Activated CD4-positive, alpha-beta T cell treated with anti-CD3 and anti-CD28 coated beads, Interleukin-2, amount 50 U/mL, for 4 hours (primary cell): ENCODE measurements at regions not wholly inside any gene's neighbourhood (a gene's known extent, or its start where the extent isn't known, plus 50 kb on each side); places are given as distances from the start of the nearest gene placed in this dataset.
"Not testable (repeated sequence)": the region's sequence is repeated elsewhere in the genome, so short reads cannot be mapped to it uniquely, and the experiment has no call there.

Experiments
- DNase-seq, 2 experiments: peaks; one replicate each; pipeline ENCODE4 v3.0.0-alpha.2; 2020

DNA sequence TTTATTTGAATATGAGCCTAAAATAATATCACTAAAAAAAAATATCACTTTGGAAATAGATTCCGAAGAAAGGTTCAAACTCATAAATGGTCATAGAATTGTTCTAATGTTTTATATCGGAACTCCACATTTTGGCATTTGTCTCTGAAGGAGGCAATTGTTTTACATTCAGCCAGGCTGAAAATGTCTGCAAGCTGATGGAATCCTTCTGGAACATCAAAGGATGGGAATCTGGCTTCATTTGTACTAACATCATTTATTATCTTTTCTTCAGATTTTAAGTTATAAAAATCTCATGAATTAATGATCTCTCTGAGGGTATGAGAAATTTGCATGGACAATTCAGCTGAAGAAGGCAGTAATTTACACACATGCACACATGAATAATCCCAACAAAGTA lies 251.4 kb upstream of the RGMA start:
- no peak for DNase-seq

DNA sequence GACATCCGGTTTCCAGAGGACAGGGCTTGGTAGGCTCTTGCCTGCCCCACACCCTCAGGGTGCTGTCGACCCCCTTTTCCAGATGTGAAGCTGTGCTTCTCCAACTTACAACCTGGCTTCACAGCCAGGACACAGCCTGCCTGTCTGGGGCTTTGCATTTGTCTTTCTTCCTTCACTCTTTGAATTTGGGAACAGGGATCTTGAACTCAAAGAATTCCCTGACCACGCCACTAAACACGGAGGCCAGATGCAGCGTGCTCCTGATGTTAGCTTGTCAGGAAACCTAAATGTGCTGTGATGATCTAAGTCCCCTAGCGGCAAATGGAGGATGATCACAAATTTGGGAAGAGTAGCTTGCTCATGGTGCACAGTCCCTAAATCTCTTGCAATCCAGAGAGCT lies 244.8 kb upstream of the RGMA start:
- no peak for DNase-seq

DNA sequence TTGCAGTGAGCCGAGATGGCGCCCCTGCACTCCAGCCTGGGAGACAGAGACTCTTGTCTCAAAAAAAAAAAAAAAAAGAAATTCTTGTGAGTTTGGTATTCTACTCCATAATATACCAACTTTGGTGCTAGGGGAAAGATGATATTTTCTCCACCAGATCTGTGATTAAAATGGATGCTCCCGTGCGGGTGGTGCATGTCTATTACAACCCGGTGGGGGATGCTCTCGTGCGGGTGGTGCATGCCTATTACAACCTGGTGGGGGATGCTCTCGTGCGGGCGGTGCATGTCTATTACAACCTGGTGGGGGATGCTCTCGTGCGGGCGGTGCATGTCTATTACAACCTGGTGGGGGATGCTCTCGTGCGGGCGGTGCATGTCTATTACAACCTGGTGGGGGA lies 244.1 kb upstream of the RGMA start:
- DNase-seq: not testable (repeated sequence)

DNA sequence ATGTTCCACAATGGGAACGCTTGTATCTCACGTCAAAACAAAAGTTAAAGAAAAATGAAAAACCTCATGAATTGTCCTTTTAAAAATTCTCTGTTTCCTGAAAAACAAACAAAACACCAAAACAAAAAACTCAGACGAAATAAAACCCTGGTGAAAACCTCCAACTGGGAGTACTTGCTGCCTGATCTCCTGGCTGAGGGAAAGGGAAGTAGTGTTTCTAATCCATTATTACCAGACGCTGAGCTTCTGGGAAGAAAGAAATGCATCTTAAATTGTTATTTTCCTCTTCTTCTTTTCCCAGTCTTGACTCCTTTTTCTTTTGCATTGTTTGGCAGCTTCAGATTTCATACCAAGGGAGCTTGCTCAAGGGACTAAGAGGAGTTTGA lies 243.2 kb upstream of the RGMA start:
- DNase-seq: no peak

DNA sequence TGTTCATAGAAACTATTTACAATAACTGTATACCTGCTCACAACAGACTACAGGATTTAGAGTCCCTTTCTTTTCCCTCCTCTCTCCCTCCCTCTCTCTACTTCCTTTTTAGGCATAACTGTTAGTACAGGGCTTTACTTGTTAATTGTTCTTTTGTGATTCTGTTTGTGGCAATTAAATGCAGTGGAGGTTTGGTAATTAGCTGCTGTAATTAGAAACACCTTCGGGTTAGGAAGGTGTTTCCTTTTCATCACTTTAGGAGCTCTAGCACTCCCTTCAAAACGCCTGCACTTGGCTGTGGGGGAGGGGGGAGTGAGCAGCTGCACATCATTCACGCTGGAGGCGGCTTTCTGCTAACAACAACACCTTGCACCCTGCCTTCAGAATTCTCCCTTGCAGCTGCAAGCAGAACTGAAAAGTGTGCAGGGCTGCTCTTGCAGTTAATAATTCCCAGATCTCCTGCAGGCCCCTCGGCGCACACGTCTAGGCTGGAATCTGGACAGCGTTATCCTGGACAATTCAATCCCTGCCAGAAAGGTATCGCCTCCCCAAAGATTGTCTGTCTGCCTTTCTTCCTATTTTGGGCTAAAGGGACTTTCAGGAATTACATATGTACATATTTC lies 242.6 kb upstream of the RGMA start:
- DNase-seq: no peak

DNA sequence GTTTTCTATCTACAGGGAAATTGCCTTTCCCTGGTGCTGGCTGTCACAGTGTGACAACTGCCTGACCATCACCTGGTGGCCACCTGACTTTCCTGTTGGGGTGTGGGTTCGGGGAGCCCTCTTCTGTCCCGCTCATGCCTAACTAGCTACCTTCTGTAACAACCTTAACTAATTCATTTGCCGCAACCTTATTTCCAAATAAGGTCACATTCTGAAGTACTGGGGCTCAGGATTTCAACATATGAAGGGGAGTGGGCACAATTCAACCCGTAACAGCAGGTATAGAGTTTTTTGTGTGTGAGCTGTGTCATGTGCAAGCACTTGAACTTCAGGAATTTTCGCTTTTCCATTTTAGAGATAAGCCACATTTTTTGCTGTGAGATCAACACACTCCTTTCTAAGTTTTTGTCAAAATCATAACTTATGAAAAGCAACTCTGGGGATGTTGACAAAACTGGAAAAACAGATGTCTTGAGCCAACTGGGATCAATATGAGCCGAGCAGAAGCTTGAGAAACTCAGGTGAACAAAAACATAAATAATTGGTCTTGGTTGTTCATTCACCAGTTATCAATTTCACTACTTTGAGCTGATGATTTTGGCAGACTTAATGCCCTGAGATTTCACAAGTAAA lies 242.0 kb upstream of the RGMA start:
- DNase-seq: no peak

DNA sequence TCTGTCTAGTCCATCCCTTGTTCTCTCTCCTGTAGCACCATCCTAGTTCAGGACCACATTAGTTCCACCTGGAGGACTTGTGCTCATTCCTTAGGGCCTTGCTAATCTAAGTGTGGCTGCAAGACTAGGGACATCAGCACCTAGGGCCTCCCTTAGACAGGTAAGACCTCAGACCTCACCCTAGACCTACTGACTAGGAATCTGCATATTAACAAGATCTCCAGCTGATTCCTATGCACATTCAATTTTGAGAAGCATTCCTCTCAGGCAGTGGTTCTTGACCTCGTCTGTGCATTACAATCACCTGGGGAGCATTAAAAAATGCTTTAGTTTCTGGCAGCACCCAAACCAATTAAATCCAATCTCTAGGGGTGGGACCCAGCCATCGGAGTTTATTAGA lies 238.4 kb upstream of the RGMA start:
- DNase-seq: no peak

DNA sequence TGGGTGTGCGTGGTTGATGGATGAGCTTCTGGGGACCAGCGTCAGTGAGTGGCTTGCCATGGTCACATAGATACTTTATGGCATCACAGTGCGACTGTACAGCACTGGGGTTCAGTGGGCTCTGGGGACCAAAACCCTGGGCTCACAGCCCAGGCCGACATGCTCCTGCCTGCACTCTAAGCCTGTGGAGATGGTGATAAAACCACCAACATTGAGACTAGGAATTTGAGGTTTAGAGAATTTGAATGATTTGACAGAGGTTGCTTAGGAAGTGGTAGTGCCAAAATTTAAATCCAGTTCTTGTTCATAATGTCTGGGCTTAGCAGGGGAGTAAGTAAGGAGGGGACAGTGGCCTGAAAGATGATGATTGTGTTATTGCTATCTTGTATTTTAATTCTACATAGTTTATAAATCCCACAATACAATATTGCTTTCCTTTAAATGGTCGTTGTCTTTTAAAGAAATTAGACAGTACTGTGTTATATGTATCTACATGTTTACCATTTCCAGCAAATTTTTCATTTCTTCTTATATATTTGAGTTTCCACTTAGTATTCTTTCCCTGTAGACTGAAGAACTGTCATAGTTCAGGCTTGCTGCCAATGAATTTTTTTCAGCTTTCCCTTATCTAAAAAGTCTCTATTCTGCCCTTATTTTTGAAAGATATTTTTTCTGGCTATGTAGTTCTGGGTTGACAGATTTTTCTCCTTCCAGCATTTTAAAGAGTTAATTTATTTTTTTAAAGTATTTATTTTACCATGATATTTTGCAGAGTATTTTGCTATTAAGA lies 235.4 kb upstream of the RGMA start:
- no peak for DNase-seq

DNA sequence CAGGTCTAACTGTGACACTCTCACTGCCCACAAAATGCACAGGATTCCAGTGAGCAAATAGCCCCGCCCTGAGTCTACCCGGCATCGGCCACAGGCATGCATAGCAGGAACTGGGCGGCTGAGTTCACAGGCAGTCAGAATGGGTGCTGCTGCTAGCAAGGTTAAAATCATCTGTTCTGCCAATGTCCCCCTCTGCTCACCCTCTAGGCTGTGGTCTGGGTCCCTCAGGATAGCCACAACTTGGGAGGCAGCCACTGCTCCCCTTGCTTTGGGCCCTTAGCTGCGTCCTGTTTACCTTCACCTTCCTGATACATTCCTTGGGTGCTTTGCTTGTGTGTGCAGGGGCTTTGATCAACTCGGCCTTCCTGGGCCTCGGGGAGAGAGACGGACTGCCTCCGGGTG lies 232.9 kb upstream of the RGMA start:
- DNase-seq: no peak

DNA sequence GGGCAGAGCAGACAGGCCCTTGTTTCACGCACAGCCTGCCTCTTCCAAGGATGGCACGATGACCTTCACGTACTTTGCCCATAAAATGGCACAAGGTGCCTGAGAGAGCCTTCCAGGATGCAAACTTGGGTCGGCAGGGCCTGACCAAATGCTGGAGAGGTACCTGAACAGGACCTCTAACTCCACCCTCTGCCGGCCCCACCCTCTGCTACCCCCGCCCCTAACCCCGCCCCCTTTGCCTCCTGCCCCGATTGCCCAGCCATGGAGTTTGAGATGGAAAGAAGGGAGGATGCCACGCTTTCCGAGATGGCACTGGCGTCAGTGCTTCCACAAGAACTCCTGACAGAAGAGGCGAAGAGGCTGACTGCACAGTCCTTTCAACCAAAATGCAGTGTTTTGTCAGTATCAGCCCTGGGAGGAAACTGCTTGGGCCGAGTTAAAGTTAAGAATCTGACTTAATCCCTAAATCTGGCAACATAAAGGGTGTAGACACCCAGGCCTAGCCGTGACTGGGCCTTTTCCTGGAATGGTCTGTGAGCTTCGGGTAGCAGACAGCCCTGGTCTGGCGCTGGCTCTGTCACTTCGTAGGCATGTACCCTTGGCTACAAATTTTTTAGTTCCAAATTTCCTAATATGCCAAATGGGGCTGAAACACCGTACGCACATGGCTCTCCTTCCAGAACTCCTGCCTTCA lies 230.3 kb upstream of the RGMA start:
- DNase-seq: no peak

DNA sequence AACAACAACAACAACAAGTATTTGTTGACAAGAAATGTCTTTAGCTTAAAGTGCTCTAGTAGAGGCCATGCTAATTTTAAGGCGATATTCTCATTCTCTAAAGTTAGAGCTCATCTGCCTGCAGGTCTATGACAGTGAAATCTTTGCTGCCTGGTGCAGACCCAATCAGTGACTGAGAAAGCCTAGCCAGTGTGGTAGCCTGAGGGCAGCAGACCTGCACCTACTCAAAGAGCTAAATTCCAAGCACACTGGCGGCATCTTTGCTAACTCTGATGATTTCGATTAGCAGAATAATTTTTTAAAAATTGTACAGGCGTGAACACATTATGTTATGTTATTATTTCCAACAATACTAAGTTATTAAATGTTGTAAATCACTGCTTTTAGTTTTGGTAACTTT lies 228.8 kb upstream of the RGMA start:
- DNase-seq: no peak

DNA sequence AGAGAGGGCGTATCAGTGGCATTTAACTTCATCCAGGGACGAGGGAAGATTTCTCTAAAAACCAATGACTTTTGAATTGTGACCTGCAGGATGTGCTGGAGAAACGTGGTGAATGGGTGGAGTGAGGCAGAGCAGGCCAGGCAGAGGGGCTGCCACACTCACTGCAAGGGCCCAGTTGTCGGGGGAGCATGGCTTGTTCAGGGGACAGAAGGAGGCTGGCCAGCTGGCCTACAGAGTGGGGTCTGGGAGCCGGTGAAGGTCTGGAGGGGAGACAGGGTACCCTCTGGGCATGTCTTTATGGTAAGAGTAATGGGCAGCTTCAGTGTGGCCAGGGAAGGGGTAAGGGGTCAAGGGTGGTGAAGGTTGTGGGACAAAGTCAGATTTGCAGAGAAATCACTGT lies 225.2 kb upstream of the RGMA start:
- DNase-seq: no peak

DNA sequence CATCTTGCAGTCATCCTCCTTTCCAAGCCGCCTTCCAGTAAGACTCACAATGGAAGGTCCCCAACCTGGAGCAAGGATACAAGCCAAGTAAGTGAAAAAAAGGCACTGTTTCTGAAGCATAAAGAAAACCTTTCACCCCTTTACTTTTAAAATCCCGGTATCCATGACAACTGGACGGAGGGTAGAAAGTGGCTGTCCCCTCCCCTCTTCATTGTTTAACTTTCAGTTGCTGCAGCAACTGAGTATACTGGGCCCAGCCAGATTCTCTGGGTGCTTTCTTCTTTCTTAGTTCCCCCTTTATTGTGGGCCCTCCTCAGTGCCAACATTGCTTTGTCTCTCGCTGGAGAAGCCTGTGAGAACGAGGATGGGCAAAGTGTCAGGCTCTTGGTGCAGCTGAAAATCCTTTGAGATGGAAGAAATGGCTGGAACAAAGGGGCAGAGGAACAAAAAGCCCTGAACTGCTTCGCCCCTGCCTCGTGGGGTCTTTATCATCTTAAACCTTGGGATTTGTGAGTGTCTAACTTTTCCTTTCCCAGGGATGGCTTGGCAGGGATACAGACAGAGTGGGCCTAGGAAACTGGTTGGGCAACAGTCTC lies 224.0 kb upstream of the RGMA start:
- no peak for DNase-seq

DNA sequence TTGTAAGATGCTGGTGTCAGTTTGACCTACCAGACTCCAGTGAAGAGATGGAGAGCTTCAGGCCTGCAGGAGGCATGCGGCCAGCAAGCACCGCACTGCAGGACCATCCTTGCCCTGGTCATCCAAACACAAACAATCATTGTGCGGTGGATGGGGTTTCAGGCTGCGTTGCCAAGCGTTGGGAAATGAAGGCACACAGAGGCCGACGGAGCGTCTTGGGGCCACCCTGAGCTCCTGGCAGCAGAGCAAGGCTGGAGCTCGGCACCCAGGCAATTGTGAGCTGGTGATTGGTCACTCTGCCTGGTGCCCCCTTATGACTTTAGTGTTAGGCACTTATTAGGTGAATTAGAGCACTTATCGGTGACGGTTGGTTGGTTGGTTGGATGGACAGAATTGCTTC lies 222.6 kb upstream of the RGMA start:
- no peak for DNase-seq

DNA sequence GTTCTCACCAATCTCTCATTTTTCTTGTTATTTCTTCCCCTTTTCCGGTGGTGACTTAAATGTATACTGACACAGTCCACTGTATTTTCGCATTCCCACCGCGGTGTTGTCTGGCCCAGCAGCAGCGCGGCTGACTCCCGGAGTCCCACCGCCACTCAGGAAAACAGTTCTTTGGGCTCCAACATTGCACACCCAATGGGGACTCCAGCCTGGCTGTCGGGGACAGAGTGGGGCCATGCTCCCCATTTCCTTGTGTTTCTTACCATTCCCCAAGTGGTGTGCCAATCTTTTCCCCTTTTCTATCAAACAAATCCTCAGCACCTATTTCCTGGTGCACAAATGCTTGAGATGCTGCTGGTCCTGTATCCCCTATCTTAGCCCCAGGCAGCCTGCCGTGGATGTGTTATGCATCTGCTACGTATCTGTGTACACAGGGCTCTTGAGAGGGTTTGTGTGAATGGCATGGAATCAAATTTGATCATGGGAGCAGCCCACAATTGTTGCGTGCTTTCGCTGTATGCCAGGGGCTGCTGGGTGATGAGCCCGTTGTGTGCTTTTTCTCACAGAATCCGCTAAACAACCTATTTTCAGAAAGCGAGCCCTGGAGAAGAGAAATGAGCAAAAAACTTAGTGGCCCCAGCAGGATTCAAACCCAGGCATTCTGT lies 219.1 kb upstream of the RGMA start:
- DNase-seq: no peak

DNA sequence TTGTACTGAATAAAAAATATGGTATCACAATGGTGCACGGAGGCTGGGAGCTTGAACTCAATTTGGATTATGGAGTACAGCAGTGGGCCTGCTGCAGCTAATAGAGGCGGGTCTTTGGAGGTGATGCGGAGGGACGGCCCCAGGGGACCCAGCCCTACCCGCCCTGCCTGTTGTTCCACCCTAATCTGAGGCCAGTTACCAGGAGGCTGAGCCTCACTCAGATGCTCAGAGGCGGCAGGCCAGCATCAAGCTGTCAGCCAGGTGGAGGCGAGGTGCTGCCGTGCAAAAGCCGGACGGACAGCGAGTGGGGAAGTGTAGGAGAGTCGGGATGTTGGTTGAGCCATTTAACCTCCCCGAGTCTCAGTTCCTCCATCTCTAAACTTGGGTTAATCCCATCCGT lies 218.5 kb upstream of the RGMA start:
- no peak for DNase-seq

DNA sequence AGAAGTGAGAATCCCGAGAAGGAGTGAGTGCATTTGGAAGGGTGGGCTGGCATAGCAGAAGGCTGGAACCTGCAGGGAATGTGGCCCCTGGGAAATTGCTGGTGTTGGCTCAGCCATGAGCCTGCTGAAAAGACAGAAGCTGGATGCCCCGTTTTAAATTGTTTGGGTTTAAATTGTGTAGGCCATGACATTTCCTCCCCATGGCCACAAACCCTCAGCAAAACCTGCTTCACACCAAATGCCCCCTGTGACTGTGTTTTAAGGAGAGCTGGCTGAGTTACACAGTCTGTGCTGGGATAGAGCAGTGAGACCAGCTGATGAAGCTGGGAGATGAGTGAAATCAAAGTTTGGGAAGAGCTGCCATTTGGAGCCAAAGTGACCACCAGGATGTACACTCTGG lies 216.3 kb upstream of the RGMA start:
- no peak for DNase-seq

DNA sequence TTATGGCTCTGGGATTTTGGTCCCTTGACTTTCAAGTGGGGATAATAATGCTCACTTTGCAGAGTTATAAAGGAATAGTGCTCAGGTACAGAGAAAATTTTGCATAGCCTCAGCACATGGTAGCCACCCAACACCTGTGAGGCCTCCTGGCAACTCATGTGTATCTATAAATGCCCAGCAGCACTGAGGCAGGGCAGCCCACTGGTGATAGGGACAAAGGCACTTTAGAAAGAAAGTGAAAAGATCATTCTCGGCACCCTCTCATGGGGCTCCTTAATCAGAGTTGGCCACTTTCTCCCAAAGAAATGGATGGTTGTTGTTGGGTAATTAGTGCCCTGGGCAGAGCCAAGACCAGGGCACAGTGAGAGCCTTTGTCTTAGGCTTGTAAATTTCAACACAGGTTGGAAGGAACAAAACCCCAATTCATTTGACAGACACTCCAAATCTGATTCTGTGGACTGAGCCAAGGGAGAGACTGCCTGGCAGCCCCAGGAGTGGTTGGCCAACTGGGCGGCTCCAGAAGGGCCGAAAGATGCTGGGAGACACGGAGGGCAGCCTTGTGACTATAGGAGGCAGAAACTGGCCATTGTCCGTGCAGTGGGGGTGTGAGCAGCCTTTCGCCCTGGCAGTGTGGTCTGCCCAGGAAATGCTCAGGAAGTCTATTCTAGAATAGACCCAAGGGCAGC lies 213.2 kb upstream of the RGMA start:
- no peak for DNase-seq

DNA sequence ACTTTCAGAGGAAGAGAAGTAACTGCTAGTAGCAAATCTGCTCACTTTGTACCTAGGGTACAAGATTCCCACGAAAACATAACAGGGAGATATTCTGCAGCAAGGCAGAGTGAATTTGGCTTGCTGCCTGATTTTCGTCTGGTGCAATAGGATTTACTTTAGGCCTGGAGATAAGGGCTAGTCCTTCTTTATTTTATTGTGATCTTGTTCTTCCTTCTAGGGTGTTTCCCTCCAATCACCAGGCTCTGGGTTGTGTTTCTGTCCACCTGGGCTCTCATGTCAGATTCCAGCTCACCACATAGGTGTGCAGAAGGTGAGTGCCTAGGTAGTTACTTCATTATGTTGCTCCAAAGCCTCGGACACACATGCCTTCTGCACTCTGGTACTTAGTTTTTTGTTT lies 211.8 kb upstream of the RGMA start:
- no peak for DNase-seq

DNA sequence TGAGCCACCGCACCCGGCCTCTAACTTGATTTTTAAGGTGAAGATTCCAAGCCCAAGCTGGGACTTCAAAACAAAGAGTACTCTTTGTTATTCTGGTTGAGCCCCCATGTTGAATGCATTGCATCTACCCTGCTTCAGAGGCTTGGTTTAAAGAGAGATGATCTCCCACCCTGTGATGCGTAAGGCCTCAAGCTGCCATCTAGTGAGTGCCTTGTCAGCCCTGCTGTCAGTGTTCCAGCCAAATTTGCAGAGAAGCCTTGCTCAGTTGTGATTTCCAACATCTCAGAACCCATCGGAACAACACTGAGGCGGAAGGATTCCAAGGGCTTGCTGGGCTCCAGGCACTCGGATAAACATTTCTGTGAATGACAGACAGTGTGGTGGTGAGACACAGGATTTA lies 210.7 kb upstream of the RGMA start:
- DNase-seq: no peak

DNA sequence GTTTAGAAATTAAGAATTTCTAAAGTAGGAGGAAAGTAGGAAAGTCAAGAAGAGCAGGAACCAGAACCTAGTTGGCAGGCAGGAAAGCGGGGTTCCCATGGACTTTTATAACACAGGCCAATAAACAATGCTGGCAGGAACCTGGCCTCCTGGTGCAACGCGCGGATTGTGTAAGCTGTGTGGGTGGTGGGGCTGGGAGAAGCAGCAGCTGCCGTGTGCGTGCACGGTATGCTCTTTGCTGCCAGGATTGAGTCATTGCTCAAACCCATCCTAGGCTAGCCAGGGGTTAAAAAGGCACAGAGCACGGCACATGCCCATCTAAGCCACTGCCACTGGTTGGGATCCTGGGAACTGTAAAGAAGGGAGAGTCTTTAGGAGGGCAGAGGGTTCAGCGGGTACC lies 209.9 kb upstream of the RGMA start:
- DNase-seq: no peak

DNA sequence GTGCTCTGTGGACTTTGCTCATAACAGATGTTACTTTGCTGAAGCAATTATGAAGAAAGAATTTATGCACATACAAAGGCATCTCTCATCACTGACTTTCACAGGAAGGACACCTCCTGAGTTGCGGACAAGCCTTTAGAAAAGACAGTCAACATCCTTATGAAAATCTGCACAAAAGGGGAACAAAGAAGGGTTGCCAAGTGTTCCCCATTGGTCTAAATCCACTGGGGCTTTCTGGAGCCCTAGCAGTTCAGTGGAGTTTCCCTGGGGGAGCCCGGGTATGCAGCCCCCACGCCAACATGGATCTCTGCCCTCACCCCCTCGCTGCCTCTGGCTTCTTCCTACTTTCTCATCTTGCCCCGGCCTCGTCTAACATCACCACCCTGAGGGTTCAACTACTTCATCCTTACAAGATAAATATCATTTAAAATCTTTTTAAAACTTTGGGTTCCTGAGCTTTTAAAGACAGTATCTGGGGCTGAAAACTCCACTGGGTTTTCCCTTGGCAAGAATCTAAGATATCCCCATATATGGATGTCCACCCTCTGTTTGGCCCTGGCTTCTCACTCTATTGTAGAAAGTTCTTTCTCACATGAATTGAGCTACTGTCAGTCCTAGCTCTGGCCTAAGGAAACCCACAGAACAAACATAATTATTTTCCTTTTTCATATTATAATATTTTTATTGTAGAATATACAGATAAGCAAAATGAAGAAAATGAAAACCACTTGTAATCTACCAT lies 207.9 kb upstream of the RGMA start:
- DNase-seq: no peak
